Large intestine (tissue), 3 donors: ENCODE measurements at regions not wholly inside any gene's neighbourhood (a gene's known extent, or its start where the extent isn't known, plus 50 kb on each side); places are given as distances from the start of the nearest gene placed in this dataset.

Source experiments
- DNase-seq, 2 donors: peaks; one replicate each; pipeline versions ENCODE4 v3.0.0 to v3.0.0-alpha.2; 2013
- H3K27ac ChIP-seq: one replicate; pipeline ENCODE4 v1.5.1; 2013; ENCODE audit warnings: low read length
- H3K27me3 ChIP-seq: 2 replicates; pipeline ENCODE4 v1.6.1; 2013; ENCODE audit warnings: low read length; ENCODE audit not compliant: control insufficient read depth, insufficient read depth
- H3K36me3 ChIP-seq: 2 replicates; pipeline ENCODE4 v1.6.1; 2013; ENCODE audit warnings: low read length; ENCODE audit not compliant: control insufficient read depth, insufficient read depth
- H3K4me1 ChIP-seq: one replicate; pipeline ENCODE4 v1.6.1; 2013; ENCODE audit warnings: low read length; ENCODE audit not compliant: control insufficient read depth, insufficient read depth
- H3K4me3 ChIP-seq: one replicate; pipeline ENCODE4 v1.5.1; 2013; ENCODE audit warnings: low read length
- H3K9me3 ChIP-seq: one replicate; pipeline ENCODE4 v1.6.1; 2013; ENCODE audit warnings: mild to moderate bottlenecking, low read depth, low read length, moderate library complexity; ENCODE audit not compliant: control insufficient read depth
- WGBS: methylation state at CpG from one replicate; pipeline ENCODE4 v1.1.5; 2013; ENCODE audit warnings: low lambda C conversion rate; ENCODE audit not compliant: insufficient coverage; 5-methylcytosine and 5-hydroxymethylcytosine counted together

DNA sequence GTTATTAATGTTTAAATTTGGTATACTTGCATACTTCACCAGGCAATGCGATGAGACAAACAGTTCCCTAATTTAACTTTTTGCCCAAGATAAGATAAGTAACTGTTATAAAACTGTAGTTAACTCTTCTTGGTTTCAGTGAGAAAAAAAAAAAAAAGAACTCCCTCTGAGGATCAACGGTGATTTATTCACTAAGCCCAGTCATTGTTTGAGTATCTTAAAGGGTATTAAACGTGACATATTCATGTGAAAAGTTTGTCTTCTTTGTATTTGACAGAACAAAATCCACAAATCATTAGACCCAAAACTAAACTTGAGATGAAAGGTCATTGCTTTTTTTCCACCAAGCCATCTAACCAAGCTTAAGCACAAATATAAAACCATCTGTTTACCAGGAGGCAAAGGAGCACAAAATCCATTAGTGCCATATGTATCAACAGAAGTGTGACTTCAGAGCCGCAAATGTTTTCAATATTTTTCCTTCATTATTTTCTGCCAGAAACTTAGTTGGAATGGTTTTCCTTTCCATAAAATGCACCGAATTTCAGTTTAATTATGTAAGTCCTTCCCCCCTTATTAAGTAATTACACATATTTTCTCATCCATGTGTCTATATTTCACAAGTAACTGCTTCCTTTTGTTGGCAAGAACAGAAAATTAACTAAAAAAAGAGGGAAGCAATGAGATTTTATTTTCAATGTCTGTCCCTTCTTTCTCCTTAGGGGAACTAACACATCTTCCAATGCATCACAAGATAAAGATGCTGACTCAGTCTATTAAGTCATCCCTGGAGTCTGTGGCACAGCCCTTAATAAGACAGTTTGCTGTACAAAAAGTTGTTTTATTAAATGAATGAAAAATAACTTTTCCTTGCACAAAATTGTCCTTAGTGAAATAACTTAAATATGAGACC is 92.2 kb upstream of the RAP2B start:
- no peak for DNase-seq
- Histone ChIP-seq H3K4me1 (no peaks in the 10 kb centered on the region), H3K4me3 (no peak overlapping the region), H3K36me3 (no peaks in the 10 kb centered on the region), H3K27ac (no peak overlapping the region), H3K9me3 (no peaks in the 10 kb centered on the region), H3K27me3 (no peaks in the 10 kb centered on the region)
- WGBS: 56% methylated on average over 2 of the region's 5 CpGs

DNA sequence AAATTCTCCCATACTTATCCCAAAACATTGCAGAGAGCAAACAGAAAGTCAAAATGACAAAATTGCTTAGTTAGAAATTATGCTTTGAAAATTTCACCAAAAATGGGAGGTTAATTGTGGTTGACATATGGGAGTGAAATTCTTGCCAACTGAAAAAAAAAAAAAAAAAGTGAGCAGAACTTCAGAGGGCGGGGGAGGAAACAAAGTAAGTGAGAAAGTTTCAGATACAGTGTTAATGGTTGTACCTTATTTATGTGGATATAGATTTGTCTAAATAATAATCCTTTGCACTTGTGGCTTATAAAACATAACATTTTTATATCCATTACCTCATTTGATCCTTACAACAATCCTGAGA is 91.5 kb upstream of the RAP2B start:
- H3K4me3 ChIP-seq: no peak overlapping the region
- H3K4me1 ChIP-seq: no peaks in the 10 kb centered on the region
- H3K27me3 ChIP-seq: no peaks in the 10 kb centered on the region
- no peak for DNase-seq
- WGBS: 100% methylated on average over 1 of the region's 1 CpG
- H3K36me3 ChIP-seq: no peaks in the 10 kb centered on the region
- H3K27ac ChIP-seq: no peak overlapping the region
- H3K9me3 ChIP-seq: no peaks in the 10 kb centered on the region

DNA sequence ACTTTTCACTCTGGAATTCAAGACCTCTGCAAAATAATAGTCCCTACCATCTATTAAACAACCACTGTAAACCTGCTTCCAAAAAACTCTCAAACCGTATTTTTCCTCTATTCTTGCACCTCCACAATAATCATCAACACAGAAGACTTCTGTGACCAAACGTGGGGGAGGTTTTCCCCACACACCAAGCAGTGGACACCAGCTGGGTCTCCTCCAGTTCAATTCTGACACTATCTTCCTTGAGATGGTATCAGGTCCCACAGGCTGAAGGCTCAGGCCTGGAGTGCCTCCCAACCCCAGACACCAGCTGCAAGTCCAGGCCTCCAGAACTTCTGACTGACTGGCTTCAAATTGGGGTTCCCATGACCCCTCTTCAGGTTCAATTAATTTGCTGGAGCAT is 89.6 kb upstream of the RAP2B start:
- Histone ChIP-seq H3K27me3 (no peaks in the 10 kb centered on the region), H3K36me3 (no peaks in the 10 kb centered on the region), H3K9me3 (no peaks in the 10 kb centered on the region), H3K4me3 (no peak overlapping the region), H3K27ac (no peak overlapping the region), H3K4me1 (no peaks in the 10 kb centered on the region)
- WGBS: 100% methylated on average over 1 of the region's 2 CpGs
- no peak for DNase-seq

DNA sequence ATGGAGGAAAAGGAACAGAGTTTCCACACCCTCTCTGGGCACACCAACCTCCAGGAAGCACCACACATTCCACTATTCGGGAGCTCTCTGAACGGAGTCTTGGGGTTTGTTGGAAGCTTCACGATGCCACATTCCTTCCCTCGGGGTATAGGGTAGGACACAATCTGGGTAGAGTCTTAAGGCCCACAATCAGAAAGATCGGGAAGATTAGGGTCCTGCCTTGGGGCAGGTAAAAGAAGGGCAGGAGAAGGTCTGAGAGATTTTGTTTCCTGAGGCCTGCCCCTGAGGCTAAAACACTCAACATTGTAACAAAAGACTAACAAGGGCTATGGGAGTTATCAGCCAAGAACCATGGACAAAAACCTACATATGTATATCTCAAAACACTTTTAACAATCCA is 89.2 kb upstream of the RAP2B start:
- Histone ChIP-seq H3K36me3 (no peaks in the 10 kb centered on the region), H3K4me1 (no peaks in the 10 kb centered on the region), H3K27ac (no peak overlapping the region), H3K4me3 (no peak overlapping the region), H3K27me3 (no peaks in the 10 kb centered on the region), H3K9me3 (no peaks in the 10 kb centered on the region)
- no peak for DNase-seq
- no CpG with 5 or more reads among the region's 5 CpGs for WGBS

DNA sequence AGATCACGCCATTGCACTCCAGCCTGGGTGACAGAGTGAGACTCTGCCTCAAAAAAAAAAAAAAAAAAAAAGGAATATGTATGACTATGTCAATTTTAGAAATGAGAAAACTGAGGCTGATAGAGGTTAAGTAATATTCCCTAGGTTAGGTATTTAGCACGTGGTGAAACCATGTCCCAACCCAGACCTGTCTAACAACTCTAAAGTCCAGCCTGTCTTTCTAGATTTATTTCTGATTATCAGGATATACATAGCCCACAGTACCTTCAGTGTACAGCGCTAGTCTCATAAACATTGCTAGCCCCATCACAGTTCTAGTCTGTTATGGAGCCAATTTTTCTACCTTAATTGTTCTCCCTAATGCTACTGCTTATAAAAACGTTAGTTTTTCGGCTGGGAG is 88.4 kb upstream of the RAP2B start:
- H3K27ac ChIP-seq: no peak overlapping the region
- DNase-seq: no peak
- WGBS: no CpG with 5 or more reads among the region's 5 CpGs
- no peaks in the 10 kb centered on the region for H3K9me3 ChIP-seq
- H3K36me3 ChIP-seq: no peaks in the 10 kb centered on the region
- H3K4me1 ChIP-seq: no peaks in the 10 kb centered on the region
- H3K27me3 ChIP-seq: no peaks in the 10 kb centered on the region
- H3K4me3 ChIP-seq: no peak overlapping the region

DNA sequence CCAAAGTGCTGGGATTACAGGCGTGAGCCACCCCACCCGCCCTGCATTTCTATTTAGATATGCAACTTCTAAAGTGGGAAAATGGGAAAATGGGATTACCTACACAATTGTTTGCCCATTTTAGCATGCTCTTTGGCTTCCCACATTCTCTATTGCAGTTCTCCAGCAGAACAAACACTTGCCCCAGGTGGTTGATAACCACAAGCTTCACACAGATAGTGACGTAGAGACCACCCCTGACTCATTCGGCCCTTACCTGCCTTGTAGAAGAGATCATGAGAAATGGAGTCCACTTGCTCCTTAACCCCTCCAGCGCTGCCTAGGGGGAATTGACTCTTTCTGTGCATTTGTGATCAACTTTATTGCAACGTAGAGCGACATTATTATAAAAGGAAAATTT is 83.2 kb upstream of the RAP2B start:
- Histone ChIP-seq H3K4me1 (no peaks in the 10 kb centered on the region), H3K4me3 (no peak overlapping the region), H3K27me3 (no peaks in the 10 kb centered on the region), H3K36me3 (no peaks in the 10 kb centered on the region), H3K27ac (no peak overlapping the region), H3K9me3 (no peaks in the 10 kb centered on the region)
- no peak for DNase-seq
- no CpG with 5 or more reads among the region's 7 CpGs for WGBS

DNA sequence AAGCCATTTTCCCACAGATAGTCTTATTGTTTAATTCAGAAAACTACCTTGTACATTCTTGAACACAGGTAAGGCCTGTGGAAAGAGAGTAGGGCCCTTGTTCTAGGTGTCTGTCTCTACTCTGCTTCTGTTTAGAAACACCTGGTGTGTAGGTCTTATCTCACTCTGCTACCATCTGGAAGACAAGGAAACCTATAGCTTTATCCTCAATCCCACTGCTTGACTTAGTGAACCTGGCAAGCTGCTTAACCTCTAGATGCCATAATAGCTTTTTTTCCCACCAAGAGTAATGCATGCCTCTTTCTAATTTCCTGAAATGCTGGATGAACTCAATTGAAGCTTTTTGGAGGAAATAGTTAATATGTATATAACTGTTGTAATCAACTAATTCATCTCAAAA is 82.6 kb upstream of the RAP2B start:
- no peak overlapping the region for H3K4me3 ChIP-seq
- no peaks in the 10 kb centered on the region for H3K36me3 ChIP-seq
- DNase-seq: no peak
- H3K27me3 ChIP-seq: no peaks in the 10 kb centered on the region
- no peaks in the 10 kb centered on the region for H3K4me1 ChIP-seq
- no peaks in the 10 kb centered on the region for H3K9me3 ChIP-seq
- H3K27ac ChIP-seq: no peak overlapping the region

DNA sequence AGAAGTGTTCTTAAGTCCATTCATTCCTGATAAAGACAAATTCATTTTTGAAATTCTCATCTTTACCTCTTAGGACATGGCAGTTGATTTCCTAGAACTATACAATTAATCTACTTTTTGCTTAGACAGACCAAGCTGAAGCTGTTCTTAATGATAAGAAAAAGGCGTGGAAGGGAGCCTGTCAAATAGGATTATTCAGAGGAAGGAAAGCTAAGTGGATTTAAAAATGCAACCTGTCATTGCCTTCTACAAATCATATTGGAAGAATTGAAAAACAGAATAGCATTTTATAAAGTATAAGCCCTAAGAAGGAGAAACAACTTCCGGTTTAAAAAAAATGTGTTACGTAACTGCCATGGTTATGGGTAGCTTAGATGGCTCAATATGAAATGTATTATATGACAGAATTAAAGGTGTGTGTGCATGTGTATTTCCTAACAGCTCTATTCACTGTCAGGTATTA is 81.2 kb upstream of the RAP2B start:
- Histone ChIP-seq H3K4me3 (no peak overlapping the region), H3K4me1 (no peaks in the 10 kb centered on the region), H3K27ac (no peak overlapping the region), H3K36me3 (no peaks in the 10 kb centered on the region), H3K27me3 (no peaks in the 10 kb centered on the region), H3K9me3 (no peaks in the 10 kb centered on the region)
- WGBS: 50% methylated on average over 2 of the region's 3 CpGs
- no peak for DNase-seq

DNA sequence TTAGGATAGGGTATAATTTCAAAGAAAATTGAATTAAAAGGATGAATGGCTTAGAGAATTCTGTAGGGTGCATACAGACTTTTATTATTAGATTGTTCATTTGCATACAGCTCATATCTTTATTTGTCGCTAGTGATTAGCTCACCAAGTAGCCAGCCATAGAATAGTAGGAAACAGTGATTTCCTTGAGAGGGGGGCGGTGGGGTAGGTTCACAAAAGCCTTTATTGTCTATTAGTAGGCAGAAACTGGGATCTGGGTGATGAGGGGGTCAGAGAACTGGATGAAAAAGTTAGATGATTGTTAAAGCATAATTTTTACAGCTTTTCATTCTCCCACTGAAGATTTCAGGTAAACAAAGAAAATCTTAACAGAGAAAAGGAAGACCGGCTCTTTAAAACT is 77.6 kb upstream of the RAP2B start:
- no peak overlapping the region for H3K4me3 ChIP-seq
- no peak overlapping the region for H3K27ac ChIP-seq
- H3K36me3 ChIP-seq: no peaks in the 10 kb centered on the region

DNA sequence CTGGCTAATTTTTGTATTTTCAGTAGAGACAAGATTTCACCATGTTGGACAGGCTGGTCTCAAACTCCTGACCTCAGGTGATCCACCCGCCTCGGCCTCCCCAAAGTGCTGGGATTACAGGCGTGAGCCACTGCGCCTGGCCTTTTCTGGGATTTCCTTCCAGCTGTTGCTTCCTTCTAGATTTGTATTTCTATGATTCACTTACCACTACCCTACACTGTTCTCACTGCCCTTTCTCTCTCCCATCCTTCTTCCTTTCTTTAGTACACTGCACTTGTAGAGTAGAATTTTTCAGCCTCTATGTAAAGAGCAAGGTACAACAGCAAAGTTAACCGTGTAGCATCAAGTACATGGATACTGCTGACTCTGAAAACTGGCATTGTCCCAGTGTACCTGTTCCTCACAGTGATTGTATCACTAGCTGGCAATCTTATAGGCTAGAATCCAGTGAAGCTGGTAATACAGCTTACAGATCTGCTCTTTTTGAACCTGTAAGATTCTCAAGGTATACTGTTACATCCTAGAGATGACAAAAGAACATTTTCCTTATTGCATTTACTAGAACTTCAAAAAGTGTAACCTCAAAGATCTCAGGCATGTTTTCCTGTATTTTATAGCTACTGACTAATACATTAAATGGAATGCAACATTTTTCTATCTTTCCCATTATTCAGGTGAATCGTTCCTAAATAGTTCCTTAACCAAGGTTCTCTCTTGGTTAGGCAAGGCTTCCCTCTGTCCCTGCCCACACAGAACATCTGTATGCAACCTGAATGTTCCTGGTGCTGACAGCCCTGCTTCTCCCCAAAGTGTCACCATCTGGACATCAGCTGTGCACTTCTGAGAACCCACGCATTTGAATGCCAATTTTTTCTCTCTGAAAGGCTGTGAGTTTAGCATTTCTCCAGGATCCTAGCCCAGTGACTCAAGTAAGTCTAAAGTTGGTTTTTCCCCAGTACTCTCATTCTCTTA is 74.1 kb upstream of the RAP2B start:
- H3K36me3 ChIP-seq: no peaks in the 10 kb centered on the region
- DNase-seq: no peak
- 100% methylated on average over 1 of the region's 7 CpGs for WGBS

More for the DNA sequence above, 77.6 kb upstream of the RAP2B start:
- Histone ChIP-seq H3K27me3 (no peaks in the 10 kb centered on the region), H3K9me3 (no peaks in the 10 kb centered on the region), H3K4me1 (no peaks in the 10 kb centered on the region)
- DNase-seq: no peak
- no CpG with 5 or more reads among the region's 3 CpGs for WGBS

More for the DNA sequence above, 74.1 kb upstream of the RAP2B start:
- no peaks in the 10 kb centered on the region for H3K4me1 ChIP-seq
- H3K27ac ChIP-seq: no peak overlapping the region
- H3K27me3 ChIP-seq: no peaks in the 10 kb centered on the region
- H3K4me3 ChIP-seq: no peak overlapping the region
- H3K9me3 ChIP-seq: no peaks in the 10 kb centered on the region
